Right forelimb (tissue), 1 donor: ENCODE measurements at regions not wholly inside any gene's neighbourhood (a gene's known extent, or its start where the extent isn't known, plus 50 kb on each side); places are given as distances from the start of the nearest gene placed in this dataset.

Experiments
- DNase-seq: peaks from one replicate; pipeline ENCODE4 v3.0.0-alpha.2; 2018

DNA sequence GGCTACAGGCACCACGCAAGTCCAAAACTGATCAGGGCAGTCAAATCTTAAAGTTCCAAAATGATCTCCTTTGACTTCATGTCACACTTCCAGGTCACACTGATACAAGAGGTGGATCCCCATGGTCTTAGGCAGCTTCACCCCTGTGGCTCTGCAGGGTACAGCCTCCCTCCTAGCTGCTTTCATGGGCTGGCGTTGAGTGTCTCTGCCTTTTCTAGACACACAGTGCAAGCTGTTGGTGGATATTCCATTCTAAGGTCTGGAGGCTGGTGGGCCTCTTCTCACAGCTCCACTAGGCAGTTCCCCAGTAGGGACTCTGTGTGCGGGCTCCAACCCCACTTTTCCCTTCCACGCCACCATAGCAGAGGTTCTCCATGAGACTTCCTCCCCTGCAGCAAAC lies 838.2 kb upstream of the CHAC2 start:
- no peak for DNase-seq

DNA sequence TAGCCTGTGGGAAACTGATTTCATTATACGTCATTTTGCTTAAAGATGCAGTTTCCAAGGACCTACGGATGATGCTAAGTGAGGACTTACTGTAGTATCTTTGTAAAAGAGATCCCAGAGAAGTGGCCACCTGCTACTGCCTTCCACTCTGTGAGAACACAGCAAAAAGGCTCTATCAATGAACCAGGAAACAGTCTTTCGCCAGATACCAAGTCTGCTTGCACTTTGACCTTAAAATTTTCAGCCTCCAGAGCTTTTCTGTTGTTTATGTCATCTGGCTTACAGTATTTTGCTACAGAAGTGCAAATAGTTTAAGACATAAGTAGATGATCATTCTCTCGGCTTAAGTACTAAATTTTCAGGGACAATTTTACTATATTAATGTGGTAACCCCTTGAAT lies 847.9 kb upstream of the CHAC2 start:
- DNase-seq, result no peak

DNA sequence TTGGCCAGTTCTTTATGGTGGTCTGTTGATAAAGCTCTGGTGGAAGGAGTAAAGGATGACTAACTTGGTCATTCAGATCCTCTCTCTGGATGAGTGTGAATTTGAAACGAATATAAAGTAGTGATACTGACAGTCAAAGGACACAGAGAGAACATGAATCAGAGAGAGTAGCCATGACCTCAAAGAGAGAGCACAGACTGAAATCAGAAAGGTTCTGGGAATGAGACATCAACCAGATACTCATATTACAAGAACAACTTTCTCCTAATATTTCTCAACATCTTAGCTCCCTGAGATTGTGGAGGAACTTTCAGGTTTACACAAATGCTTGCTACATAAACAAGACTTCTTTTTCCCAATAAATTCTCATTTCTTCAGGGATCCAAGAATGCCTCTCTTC lies 849.1 kb upstream of the CHAC2 start:
- no peak for DNase-seq

DNA sequence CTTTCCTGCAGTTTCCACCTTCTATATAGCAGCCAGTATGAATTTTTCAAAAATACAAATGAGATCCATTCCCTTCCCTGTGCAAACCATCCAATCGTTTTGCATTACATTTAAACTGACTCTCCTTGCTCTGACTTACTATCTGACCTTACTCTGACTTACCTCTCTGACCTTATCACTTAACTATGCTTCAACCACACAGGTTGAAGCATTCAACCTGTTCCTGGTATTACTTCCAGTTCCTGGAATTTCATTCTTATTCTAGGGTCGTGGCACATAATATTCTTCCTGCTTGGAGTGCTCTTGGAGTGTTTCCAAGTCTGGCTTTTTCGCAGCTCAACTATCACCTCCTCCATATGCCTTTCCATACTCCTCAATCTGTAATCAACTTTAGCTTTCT lies 850.6 kb upstream of the CHAC2 start:
- DNase-seq, result no peak

DNA sequence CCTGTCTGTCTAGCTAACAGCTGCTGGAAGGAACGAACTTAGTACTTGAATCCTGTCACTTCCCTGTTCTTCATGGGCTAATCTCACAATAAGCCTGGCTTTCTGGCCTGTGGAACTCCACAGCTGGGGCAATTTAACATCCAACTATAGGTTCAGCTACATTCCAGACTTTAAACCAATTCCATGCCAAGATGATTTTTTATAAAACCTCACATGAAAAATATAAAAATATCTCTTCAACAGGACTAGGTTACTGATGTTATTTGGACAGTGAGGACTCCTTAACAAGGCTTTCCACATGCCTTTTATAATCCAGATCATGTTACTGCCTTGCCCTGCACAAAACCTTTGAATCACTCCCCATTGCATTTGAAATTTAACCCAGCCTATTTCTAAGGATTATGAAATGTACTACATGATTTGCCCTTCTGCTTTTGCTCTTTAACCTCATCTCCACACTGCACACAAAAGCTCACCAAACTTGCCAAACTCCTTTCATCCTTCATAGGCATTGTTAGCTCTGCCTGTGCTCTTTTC lies 863.2 kb upstream of the CHAC2 start:
- DNase-seq, result no peak

DNA sequence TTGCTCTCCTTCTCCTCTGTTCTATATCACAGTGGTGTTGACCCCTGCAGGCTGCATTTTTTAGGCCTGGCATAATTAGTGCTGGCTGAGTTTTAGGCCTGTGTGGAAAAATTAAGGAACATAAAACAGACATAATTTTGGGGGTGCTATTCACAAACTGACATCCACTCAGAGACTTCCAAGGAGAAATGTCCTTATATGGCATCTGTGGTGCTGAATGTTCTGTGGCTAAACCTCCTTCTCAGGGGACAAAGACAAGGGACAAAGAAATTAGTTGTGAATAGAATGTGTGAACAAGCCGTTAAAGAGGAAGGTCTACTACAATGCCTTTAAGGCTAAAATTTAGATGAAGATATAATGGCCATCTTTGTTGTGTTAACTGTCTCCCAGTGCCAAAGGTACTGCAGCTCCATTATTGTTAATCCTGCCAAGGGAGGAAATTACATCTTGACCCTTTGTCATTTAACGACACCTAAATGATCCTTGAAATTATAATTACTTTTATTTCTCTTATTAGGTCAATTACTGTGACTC lies 870.0 kb upstream of the CHAC2 start:
- DNase-seq, result no peak

DNA sequence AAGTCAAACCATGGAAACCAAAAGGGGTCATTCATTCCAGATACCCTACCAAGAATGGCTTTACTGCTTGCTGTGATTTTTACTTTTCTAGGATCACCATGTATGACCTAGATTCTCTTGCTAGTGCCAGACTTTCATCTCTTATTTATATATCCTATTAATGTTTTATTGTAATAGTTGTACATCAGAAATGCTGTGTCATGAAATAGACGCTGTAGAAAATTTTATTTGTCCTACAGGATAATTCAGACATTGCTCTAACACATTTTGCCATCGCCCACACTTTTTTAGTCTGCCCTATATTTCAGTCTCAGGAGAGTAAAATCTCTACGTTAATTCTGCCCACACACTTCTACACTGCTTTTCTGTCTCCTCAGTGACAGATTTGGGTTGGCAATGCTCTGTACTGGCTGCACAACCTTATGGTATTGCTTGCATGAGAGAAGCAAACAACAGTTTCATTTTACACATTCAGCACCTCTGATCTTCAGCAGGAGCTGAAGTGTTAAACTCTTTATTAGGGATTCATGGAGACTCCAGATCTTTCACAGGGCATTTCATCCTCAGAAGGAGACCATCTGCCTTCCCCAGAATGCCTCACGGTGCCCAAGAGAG lies 871.8 kb upstream of the CHAC2 start:
- no peak for DNase-seq

DNA sequence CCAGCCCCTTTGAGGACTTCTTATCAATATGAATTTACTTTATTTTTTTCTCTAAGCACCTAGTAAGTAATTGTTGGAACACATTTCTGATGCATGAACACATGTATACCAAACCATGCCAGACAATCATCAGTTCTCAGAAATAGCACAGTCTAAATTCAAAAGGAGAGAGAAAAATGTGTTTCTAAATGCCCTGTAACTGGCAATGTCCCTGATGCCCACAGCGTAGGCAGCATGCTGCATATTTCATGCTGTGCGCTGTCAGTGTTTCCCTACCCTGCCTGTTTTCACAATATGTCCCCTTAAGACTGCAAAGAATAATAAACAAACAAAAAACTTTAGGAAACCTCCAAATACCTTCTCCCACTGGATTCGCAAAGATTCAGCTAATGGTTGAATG lies 881.0 kb upstream of the CHAC2 start:
- no peak for DNase-seq

DNA sequence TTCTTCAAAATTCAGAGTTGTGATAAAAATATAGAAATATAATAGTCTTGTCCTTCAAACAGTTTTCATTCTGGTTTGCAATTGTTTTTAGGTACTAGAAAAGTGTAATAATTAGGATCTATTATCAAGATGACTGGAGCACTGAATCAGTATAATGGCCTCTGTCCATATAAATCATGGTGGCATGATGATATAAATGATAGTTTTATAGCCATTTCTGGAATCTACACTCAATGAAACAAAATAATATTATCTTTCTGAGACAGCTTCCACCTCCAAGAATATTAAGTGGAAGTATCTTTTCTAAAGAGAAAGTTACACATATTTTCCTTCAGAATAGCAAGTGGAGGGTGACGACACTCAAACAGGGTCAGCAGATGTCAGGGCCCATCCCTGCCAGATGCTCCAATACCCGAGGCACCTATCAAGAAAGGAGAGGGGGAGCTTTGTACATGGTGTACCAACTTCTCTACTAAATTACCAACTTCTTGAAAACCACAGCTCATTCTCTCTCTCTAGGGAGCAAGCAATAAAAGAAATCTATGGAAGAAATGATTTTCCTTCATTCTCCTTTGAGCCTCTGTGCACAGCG lies 882.7 kb upstream of the CHAC2 start:
- DNase-seq, result no peak

DNA sequence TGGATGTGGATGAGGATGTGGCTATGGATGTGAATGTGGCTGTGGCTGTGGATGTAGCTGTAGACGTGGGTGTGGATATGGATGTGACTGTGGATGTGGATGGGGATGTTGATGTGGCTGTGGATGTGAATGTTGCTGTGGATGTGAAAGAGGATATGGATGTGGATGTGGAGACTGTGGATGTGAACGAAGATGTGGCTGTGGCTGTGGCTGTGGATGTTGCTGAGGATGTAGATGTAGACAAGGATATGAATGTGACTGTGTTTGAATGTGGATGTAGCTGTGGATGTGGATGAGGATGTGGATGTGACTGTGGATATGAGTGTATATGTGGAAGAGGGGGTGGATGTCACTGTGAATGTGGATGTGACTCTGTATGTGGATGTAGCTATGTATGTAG lies 884.6 kb upstream of the CHAC2 start:
- no peak for DNase-seq

DNA sequence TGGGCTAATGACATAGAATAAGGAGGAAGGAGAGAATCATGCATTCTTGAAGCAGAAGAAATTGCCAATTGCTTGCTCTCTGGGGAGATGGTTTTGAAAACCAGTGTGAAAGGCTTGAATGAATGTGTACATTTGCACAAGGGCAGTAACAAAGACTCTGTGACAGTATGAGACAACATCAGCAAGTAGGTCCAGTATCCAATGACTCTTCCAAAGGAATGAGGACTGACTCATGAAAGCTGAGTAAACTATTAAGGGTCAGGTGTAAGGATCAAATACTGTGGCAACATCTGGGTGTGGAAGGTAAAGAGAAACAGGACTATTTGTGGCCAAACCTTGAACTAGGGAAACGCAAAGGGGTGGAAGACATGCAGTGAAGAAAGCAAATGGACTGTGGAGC lies 886.0 kb upstream of the CHAC2 start:
- DNase-seq, result no peak

DNA sequence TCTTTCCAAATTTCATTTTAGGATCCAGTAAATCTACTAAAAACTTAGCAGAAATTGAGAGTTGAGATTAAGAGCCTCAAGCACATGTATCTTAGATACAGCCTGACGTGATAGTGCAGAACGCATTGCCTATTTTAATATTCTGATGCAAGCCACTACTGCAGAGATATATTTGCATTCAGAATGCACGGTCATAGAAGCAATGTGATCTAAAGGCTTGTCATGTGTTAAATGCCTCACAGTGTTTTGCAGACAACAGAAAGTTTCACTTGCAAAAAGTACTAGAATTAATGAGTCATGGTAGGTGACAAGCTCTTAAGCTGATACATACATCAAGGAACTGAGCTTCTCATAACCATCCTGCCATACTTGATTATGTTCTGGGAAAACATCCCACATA lies 886.7 kb upstream of the CHAC2 start:
- DNase-seq, result no peak

DNA sequence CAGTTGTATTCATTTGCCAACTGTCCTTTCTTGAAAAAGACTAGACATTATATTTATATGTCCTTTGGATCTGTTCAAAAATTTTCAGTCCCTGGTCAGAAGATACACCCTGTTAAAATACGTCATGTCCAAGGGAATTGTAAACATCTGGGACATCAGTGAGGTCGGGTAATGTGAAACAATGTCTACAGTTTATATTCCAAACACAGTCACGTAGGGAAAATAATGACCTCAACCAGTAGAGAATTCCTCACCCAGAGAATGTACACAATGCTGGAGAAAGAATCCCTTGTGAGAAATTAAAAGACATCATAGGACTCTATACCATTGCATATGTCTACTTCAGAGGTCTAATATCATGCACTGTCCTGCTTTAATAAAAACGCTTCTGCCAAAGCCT lies 888.0 kb upstream of the CHAC2 start:
- DNase-seq, result no peak

DNA sequence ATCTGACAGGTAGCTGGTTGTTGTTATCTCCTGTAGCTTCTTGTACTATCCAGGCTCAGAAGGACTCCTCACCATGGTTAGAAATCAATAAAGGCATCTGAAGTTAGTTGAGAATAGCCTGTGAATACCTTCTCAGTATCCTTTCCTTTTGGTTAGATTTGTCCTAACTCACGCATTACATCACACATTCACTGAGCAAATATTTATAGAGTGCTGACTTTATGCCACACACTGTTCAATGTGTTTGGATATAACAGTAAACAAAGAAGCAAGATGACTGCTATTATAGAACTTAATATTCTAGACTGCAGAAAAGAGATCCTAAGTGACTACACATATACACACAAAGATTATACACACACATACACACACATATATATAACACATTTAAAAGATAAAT lies 889.9 kb upstream of the CHAC2 start:
- DNase-seq, result no peak

DNA sequence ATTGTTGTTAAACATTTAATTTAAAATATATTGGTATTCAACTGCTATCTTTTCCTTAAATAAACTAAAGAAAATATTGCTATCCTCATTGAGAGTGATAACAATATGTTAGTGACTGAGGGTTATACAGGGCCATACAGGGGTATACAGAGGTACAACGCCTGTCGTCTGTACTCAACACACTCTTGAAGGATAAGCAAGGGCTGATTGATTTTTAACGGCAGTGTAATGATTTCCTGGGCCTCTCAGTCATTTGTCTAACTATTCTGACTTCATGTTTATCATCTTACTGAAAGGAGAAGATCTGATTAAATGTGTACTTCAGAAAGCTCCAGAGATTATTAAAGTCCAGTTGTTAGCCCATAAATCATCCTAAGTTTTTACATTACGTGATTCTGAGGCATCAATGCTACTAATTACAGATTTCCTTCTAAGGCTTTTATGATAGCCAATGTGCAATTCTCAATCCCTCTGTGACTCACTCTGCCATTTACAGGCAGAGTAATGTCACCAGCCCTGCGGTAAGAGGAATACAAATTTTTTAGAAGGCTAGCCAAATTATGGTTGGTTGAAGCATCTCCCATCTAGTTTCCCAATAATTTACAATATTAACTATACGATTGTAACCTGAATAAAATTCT lies 893.0 kb upstream of the CHAC2 start:
- DNase-seq, result no peak

DNA sequence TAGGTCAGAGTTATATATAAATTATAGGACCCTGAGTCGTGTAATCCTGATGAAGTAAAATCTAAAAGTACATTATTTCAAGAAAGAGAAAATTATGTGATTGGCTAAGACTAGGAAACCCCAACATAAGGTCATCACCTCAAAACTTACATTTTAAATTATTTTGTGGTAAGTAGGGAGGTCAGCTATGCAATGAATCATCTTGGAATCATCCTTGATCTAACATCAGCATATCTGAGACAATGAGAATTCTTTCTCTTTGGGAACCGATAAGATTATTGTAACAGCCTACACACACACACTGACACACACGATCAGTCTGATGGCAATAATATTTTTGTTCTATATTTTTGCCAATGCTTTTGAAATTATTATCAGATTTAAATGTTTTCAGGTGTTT lies 904.8 kb upstream of the CHAC2 start:
- DNase-seq, result no peak

DNA sequence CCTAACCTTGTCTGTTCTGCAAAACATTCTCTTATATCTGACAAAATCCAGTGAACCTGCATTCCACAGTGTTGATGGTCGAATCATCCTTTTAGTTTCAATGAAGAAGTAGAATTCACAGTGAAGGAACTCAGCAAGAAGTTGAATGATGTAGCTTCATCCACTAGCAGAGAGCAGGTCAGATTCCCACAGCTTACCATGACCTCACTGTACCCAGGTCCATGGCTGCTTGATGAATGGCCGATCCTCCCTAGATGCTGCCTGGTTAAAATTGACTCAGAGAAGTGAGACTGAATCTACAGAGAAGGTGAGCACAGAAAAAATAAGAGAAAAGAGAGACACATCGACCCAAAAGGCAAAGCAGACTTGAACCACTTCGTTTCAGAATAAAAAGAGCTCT lies 906.0 kb upstream of the CHAC2 start:
- no peak for DNase-seq

DNA sequence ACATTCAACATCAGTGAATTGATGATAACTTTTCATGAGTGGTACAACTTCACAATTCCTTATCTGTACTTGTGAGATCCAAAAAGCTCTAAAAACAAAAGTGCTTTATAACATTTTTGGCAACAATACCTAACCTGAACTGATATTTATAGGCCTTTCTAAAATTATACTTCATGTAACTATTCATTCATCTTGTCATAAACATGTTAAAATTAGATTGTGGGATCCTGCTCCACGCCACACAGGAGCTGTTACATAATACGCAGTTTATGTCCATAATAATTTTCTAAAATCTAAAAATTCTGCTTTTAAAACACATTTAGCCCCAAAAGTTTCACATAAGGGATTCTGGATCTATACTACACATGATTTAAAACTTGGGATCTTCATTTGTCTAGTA lies 908.5 kb upstream of the CHAC2 start:
- DNase-seq, result no peak

DNA sequence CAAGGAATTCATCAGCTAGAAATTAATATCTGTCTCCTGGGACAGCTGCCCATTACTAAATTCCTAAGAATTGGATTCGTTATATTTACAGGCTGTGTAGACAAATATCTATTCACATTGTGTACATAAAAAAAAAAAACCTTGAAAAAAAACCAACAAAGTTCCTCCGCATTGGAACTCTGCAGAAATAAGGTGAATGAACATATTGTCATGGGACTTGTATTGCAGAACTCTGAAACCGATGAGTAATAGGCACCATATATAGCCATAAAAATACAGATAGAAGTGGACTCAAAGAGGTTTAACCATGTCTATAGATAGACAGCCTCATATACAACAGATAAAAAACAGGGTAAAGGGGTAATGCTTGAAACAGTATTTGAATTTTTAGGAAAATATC lies 909.9 kb upstream of the CHAC2 start:
- DNase-seq, result no peak

DNA sequence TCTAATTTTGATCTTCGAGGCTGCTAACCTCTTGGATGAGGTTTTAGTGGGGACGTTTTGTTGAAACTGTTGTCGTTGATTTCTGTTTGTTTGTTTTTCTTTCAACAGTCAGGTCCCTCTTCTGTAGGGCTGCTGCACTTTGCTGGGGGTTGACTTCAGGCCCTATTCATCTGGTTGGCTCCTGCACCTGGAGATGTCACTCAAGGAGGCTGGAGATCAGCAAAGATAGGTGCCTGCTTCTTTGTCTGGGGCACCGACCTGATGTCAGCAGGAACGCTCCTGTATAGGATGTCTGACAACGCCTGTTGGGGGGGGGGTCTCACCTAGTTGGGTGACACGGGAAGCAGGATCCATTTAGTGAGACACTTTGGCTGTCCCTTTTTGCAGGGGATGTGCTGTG lies 915.6 kb upstream of the CHAC2 start:
- DNase-seq, result no peak

DNA sequence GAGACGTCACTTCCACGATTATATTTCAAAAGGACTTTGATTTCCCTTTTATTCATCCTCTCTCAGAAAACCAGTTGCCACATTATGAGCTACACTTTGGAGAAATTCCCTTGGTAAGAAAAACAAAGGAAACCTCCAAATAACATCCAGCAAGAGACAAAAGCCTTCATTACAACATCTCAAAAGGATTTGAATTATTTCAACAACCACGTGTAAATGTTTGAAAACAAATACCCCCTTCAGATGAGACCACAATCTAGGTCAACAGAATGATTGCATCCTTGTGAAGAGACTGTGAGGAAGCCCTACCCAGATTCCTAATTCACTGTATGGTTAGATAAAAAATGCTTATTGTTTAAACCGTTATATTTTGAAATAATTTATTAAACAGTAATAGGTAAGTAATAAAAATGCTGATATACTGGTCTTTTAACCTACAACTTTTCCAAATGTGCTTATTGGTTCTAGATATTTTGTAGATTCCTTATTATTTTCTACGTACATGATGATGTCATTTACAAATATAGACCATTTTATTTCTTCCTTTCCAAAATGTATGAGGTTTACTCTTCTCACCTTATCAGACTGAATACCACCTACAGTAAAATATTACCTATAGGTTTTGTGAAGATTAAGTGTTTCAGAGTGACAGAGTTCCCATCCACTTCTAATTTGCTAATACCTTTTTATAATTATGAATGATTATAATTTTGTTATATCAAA lies 922.7 kb upstream of the CHAC2 start:
- DNase-seq, result no peak

DNA sequence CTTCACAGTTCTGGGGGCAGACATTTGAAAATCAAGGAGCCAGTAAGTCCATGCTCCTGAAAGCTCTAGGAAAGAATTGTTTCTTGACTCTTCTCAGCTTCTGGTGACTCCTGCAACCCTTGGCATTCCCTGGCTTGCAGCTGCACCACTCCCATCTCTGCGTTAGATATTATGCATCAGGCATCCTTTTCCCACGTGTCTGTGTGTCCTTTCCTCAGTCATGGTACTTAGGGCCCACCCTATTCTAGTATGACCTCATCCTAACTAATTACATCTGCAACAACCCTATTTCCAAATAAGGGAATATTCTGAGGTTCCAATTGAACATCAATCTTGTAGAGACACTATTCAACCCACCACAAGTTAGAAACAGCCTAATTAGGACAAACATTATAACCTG lies 931.7 kb upstream of the CHAC2 start:
- DNase-seq, result no peak

DNA sequence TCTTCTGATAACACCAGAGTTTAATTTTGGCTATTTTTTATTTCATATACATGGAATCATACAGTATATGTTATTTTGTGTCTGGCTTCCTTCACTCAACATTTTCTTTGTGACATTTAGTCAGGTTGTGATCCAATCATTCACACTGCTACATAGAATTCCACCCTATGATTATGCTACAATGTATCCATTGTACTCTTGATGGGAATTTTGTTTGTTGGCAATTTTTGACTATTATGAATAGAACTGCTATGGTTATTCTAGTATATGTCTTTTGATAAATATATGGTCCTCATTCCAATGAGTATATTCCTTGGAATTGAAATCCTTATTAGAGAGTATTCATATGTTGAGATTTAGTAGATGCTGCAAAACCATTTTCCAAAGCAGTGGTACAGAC lies 936.4 kb upstream of the CHAC2 start:
- no peak for DNase-seq

DNA sequence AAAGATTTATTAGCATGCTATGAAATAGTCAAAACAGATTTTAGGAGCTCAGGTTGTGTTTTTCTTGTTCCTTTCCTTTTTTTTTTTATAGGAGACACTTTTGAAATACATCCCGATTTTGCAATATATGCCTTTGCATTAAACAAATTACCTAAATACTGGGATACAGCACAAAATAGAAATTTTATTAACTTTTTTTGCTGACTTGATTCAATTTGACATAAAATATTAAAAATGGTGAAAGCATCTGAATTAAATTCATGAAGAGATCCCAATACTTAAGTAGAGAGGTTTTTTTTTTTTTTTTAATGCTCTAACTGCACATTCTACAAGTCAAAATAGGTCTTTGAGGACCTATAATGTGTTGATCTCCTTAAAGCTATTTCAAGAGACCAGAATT lies 939.5 kb upstream of the CHAC2 start:
- DNase-seq, result no peak
